SU-DHL-6 (cell line): ENCODE measurements at regions not wholly inside any gene's neighbourhood (a gene's known extent, or its start where the extent isn't known, plus 50 kb on each side); places are given as distances from the start of the nearest gene placed in this dataset.

Experiments
- CTCF ChIP-seq: fragments of 200-600 bp; sonication (generic); IDR thresholded peaks from one replicate; pipeline ENCODE4 v1.5.1; 2017; ENCODE audit warnings: antibody characterized with exemption, mild to moderate bottlenecking, low read length, moderate library complexity; ENCODE audit not compliant: insufficient read depth, poor library complexity, severe bottlenecking
- EZH2phosphoT487 ChIP-seq: fragments of 200-600 bp; sonication (generic), shearing (Covaris generic); conservative IDR thresholded peaks from 2 replicates; pipeline ENCODE4 v1.6.1; 2018; ENCODE audit warnings: mild to moderate bottlenecking, antibody characterized with exemption, low read length, moderate library complexity, mixed read lengths

- TF ChIP-seq CTCF (no peak), EZH2phosphoT487 (no peak)
Measured at GRCh38 chr7:25353196-25353595, 124.9 kb upstream of the NPVF start.
